NCI-H1694 (cell line): ENCODE measurements at regions not wholly inside any gene's neighbourhood (a gene's known extent, or its start where the extent isn't known, plus 50 kb on each side); places are given as distances from the start of the nearest gene placed in this dataset.

Experiments used
- DNase-seq: peaks from one replicate; lab custom pipeline; 2025; lab: John Stamatoyannopoulos, UW

DNA sequence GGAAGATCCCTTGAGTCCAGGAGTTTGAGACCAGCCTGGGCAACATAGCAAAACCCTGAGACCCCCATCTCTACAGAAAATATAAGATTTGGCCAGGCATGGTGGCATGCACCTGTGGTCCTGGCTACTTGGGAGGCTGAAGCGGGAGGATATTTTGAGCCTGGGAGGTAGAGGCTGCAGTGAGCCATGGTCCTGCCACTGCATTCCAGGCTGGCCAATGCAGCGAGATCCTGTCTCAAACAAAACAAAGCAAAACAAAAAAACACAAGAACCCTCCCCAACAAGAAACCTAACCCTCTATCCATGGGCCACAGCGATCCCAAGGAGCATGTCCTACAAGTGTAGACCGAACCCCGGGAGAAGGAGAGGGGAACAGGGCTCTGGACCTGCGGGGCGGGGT, 133.3 kb downstream of the MGAT5B start:
- no peak for DNase-seq

DNA sequence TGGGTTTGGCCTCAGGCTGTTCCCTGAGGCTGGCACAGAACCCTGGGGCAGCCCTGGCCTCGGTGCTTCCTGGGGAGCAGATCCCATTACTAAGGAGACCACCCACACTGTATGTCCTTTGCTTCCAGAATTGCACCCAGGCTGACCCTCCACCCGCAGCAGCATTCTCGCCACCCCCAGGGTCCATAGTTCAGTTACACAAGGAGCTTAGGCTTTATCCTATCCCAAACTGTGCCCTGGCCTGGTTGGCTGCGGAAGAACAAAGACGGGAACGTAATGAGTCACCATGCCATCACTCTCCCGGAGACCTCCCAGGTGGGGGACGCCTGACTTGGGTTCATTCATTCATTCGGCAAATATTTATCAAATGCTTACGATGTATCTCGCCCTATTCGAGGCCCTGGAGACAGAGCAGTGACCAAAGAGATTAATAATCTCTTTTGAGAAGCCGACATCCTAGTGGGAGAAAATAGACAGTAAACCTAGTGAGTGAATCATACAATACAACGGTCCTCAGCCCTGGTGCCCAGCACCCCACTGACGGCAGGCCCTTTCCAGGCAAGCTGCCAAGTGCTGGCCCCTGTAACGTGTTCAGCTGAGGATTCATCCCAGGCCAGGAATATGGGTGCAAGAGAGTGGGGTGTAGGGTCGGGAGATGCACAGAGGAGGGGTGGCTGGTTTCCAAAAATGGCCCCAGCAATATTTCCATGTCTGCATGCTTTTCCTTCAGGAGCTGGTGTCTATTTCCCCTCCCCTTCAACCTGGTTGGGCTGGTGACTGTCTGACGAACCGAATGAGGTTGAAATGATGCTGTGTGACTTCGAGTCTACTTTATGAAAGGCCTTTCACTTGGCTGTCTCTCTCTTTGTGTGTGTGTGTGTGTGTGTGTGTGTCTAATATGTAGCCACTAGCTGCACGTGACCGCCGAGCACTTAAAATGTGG, 134.2 kb downstream of the MGAT5B start:
- no peak for DNase-seq

DNA sequence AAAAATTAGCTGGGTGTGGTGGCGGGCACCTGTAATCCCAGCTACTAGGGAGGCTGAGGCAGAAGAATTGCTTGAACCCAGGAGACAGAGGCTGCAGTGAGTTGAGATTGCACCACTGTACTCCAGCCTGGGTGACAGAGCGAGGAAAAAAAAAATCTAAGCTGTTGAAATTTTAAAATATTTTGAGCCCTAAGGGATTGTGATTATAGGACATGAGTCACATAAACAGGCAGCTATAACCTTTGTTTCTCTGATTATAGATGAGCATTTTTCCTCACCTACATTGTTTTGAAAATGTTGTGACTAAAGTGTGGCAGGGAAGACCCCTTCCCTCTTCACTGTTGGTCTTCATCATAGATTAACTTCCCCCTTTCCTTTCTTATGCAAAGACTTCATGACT, 135.5 kb downstream of the MGAT5B start:
- no peak for DNase-seq

DNA sequence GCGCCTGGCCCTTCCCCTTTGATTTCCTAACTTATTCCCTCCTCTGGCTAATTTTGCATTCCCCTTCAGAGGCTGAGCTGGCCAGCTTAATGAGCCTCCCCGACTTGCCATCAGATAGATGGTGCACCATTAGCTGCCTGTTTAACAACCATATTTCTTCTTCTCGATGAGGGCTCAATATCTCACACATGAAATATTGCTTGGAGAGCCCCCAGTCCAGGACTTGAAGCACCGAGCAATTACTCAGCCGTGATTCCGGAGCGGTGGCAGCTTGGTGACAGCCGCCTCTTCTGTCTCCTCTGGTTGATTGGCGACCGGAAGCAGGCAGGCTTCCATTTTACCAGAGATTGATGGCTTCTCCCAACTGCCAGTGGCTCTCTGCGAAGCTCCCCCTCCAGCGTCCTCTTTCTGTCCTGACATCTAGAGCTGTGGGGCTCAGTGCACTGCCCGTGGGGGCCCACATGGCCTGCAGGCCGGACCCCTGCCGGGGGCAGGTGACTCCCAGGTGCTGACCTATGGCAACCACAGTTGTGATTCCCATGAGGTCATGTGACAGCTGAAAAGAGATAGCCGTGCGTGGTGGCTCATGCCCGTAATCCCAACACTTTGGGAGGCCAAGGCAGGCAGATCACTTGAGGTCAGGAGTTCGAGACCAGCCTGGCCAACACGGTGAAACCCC, 133.7 kb upstream of the SEC14L1 start:
- no peak for DNase-seq

DNA sequence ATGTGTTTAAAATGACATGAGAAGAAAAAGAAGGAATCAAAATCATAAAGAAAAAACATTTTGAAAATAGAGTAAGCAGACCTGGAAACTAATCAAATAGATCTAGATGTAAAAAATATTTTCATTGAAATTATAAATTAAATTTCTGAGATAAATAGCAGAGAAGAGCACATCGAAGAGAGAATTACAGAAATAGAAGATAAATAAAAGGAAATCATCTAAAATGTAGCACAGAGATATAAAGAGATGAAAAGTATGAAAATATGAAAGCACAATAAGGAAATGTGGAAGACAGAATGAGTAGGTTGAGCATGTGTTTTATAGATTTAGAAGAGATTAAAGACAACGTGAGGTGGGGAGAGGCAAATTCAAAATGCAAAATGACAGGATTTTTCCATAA, 130.9 kb upstream of the SEC14L1 start:
- DNase-seq, result no peak

DNA sequence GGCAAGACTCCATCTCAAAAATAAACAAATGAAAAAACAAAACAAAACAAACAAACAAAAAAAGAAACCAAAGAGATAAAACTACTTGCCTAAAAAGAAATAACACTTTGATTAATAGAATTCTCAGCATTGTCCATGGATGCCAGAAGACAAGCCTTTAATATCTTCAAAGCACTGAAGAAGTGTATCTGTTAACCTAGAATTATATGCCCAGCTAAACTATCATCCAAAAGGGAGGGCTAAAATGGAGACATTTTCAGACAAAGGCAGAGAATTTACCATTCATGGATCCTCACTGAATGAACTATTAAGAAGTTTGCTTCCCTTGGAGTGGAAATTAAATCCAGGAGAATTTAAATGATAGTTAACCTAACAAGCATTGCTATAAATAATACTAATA, 130.1 kb upstream of the SEC14L1 start:
- no peak for DNase-seq

DNA sequence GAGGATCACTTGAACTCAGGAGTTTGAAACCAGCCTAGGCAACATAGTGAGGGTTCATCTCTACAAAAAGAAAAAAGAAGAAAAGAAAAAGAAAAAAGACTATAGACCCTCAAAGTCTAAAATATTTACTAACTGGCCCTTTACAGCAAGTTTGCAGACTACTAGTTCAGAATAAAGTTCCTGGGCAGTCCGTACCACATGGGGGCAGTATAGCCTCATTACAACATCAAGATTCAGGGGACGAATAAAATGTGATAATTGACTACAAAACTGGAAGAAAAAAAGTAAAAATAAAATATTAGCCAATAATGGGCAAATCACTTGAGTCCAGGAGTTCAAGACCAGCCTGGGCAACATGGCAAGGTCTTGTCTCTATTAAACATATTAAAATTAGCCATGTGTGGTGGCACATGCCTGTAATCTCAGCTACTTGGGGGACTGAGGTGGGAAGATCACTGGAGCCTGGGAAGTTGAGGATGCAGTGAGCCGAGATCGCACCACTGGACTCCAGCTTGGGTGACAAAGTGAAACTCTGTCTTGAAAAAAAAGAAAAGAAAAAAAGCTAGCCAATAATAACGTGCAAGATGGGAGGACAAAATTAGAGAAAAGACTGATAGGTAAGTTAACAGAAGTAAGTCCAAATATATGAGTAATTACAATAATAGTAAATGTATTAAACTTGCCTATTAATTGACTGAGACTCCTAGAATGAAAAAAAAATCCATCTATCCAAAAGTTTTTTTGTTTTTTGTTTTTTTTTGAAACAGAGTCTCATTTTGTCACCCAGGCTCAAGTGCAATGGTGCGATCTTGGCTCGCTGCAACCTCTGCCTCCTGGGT, 129.4 kb upstream of the SEC14L1 start:
- peak; percentile 53 for DNase-seq

DNA sequence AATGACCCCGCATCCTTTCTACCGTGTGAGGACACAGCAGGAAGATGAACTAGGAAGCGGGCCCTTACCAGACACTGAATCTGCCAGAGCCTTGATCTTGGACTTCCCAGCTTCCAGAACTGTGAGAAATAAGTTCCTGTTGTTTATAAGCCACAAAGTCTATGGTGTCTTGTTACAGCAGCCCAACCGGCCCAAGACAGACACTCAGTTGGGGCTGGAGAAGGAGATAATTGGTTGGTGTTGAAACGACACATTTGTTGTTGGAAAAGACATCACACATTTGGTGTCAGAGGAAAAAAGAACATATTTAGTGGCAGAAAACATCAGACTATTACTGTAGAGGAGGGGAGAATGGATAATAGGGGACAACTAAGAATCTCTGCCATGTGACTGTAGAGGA, 122.3 kb upstream of the SEC14L1 start:
- no peak for DNase-seq

DNA sequence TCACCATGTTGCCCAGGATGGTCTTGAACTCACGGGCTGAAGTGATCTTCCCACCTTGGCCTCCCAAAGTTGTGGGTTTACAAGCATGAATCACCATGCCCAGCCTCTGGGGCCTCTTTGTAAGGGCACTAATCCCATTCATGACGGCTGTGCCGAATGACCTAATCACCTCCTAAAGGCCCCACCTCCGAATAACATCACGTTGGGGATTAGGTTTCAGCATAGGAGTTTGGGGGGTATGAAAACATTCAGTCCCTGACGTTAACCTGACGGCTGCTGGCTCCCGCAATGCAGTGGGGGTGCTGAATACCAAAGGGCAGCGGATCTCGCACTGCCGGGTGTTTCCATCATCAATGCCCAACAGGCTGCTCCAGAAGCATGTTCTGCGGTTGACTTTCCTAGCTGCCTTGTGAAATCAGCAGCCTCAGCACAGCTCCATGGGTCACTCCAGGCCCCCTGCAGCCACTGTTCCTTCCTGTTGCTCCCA, 120.8 kb upstream of the SEC14L1 start:
- no peak for DNase-seq

DNA sequence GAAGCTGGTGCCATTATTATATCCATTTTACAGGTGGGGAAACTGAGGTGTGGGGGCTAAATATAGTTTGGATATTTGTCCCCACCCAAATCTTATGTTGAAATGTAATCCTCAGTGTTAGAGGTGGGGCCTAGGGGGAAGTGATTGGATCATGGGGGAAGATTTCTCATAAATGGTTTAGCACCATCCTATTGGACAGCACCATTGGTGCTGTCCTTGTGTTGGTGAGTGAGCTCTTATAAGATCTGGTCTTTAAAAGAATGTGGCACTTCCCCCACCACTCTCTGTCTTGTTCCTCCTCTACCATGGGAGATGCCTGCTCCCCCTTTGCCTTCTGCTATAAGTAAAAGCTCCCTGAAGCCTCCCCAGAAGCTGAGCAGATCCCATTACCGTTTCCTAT, 119.8 kb upstream of the SEC14L1 start:
- no peak for DNase-seq

DNA sequence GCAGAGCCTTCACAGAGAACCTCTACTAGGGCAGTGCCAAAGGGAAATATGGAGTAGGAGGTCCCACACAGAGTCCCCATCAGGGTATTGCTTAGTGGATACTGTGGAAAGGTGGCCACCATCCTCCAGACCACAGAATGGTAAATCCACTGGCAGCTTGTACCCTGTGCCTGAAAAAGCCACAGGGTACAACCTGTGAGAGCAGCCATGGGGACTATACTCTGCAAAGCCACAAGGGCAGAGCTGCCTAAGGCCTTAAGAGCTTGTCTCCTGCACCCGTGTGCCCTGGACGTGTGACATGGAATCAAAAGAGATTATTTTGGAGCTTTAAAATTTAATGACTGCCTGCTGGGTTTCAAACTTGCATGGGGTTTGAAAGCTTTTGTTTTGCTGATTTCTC, 118.0 kb upstream of the SEC14L1 start:
- DNase-seq, result no peak

DNA sequence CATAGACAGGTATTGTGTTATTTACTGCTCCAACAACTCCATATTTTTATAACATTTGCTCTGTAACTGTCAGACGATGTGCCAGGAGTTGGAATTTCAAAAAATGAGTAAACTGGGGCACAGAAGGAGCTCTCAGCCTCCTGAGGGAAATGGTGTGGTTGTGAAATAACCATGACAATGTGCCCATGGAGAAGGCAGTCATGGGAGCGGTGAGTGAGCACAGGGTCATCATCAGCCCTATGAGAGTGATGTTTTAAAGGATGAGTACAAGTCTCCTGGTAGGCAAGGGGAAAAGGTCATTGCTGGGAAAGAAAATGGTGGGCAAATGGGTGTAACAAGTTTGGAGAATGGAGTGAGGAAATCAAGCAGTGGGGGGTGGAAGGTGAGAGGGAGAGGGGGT, 115.0 kb upstream of the SEC14L1 start:
- DNase-seq, result no peak

DNA sequence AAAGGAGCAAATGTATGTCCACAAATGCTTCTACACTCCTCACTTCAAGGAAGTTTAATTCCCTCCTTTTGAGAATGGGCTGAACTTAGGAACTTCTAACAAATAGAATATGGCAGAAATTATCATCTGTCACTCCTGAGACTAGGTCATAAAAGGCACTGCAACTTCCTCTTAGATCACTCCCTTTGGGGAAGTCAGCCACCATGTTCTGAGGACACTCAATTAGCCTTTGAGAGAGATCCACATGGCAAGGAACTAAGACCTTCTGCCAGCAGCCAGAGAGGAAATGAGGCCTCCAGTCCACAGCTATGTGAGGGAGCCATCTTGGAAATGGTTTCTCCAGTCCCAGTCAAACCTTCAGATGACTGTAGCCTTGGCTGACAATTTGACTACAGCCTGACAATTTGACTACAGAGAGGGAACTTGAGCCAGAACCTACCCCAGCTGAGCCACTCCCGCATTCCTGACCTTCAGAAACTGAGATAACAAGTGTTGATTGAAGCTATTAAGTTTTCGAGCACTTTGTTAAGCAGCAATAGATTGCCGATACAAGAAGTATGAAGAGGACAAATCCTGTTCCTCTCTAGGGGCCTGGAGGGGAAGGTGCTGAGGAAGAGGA, 113.4 kb upstream of the SEC14L1 start:
- no peak for DNase-seq

DNA sequence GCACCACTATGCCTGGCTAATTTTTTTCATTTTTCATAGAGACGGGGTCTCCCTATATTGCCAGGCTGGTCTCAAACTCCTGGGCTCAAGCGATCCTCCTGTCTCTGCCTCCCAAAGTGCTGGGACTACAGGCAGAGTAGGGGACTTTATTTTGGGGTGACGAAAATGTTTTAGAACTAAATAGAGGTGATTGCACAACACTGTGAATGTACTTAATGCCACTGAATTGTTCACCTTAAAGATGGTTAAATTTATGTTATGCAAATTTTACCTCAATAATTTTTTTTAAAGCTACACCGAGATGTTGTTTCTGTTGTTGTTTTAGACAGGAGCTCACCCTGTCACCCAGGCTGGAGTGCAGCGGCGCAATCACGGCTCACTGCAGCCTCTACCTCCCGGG, 111.9 kb upstream of the SEC14L1 start:
- DNase-seq, result no peak

DNA sequence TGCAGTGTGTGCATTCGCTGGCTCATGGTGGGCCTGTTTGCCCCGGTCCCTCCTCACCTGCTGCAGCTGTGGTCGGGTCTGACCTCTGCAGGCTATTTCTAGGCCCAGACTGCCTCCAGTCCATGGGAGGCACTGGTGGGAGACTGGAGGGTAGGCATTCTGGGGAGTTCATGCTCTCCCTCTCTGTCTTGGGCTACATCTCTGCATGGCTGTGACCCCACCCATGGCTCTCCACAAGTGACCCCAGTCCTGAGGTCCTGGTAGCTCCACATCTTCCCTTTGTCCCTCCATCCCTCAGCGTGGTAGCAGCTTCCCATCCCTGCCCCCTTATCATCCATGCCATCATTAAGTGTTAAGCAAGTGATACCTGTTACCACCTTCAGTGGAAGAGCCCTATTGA, 107.8 kb upstream of the SEC14L1 start:
- no peak for DNase-seq

DNA sequence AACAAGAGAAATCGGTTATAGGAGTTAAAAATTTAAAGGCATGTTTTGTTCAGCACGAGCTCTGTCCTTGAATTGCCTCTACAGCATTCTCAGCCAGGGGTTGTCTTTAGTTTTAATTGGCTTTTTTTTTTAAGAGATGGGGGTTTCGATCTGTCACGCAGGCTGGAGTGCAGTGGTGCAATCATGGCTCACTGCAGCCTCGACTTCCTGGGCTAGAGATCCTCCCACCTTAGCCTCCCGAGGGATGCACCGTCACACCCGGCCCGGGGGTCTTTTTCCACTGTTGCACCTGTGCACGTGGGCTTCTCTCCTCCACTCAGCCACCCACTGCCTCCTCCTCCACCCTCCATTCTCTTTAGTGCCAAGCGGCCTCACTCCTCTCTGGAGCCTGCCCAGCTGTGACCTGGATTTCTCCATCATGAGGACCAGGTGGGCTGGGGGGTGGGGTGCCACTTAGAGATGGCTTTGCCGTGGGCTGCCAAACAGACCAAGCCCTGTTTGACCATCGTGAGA, 106.8 kb upstream of the SEC14L1 start:
- DNase-seq, result no peak

DNA sequence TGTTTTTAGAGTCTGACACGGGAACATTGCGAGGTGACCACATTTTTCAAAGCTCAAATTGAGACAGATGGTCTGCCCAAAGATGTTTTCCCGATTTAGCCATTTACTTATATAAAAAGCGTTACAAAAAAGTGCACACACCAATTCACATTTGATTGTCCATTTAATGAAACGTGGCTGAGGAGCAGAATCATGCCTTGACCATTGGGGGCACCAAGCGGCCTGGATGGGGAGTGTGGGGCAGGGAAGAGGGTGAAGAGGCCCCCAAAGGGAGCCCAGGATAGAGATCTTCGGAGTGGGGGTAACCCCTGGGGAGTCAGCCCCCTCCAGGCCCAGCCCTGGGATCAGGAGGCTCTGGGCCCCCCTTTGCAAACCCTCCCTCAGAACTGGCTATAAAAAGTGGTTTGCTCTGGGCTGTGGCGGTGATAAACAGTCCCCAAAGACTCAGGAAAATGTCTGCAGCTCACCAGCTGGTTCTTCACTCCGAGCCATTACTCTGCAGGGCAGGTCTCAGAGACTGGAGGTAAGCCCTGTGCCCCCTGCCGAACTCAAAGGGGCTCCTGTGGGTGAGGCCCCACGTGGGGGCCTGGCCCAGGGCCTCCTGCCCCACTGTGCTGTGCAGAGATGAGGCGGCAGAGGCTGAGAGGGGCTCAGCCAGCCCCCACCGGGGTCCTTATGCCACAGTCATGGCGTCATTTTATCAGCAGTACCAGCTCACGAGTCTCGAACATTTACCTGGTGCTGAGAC, 105.9 kb upstream of the SEC14L1 start:
- no peak for DNase-seq

DNA sequence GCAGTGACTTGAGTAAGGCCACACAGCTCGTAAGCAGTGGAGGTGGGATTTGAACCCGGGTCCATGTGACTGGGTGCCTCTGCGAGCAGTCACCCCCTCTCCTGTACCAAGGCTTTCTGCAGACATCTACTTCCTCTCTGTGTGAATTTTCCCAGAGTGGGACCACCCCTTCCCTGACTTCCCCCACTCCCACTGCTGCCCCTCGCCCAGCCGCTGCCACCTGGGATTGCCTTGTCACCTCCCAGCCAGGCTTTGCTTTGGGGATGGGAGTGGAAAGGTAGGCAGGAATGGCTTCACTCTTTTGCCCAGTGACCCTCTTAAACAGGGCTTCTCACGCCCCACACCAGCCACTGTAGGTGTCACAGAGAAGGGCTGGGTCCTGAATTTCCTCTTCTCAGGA, 105.2 kb upstream of the SEC14L1 start:
- DNase-seq, result no peak

DNA sequence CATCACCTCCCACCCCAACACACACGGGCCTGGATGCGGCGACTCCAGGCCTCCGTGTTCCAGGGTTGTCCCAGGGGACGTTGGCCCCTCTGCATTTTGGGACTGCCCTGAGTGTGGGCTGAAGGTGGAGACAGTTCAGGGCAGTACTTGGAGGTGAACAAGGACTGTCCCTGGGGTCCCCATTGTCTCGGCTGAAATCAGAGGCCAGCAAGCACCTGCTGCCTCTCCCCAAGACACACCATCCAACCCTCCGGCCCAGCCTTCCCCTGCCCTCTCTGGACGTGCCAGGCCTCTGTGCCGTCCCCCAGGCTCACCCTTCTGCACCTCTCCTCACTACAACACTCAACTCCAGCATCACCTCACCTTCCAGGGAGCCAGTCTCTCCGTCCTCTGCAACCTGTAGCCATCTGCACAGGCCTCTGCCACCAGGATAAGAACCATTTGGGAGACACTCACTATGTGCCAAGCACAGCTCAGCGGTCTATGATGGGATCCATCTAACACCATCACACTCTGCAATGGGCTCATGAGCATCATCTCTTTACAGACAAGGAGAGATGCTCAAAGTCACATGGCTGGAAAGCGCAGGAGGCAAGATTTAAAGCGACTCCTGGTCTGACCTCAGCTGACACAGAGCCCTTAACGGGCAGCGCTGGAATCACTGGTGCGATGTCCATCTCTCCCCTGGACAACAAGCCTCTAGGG, 104.5 kb upstream of the SEC14L1 start:
- no peak for DNase-seq

DNA sequence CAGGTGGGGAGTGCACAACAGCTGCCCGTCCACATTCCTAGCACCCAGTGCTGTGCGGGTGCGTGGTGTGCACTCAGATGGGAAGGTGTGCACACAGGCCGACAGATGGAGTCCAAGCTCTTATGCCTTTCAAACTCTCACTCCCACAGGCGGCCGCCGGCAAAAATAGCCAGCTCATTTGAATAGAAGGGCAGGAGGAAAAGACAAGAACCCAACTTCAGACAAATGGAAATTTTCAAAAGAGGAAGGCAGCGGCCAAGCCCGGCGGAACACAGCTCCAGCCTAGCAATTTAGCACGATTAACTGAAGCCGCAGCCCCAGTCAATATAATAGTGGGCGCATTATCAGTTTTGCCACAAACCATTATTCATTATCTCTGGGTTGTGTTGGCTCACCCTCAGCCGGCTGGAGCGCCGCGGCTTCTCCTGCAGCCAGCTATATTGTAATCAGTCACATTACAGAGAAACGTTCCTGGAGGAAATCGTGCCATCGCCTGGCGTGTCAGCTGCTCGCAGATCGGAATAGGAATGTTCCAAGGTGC, 103.9 kb upstream of the SEC14L1 start:
- no peak for DNase-seq
